K562 (cell line): ENCODE measurements at regions not wholly inside any gene's neighbourhood (a gene's known extent, or its start where the extent isn't known, plus 50 kb on each side); places are given as distances from the start of the nearest gene placed in this dataset.

Source experiments
- ATAC-seq: fragments of 200-7000 bp; cut with Tn5 transposase; 3 replicates; pipeline ENCODE4 v1.9.1; 2020; ENCODE audit warnings: moderate library complexity
- BruUV-seq: library from RNA; stranded (reverse); fragments of 400-500 nt; replicated peaks from 2 replicates; lab custom pipeline; 2021; lab: Mats Ljungman, UMichigan
- CTCF ChIA-PET: fragments of 300-600 bp; formaldehyde crosslinking; extraction: SDS; loops from one replicate; lab custom pipeline; 2021; ENCODE audit warnings: low intra/inter-chr PET ratio; lab: Yijun Ruan, JAX
- POLR2A ChIA-PET: fragments of 300-600, 350-650 bp; sonication (Branson Sonifier 250); formaldehyde crosslinking; extraction: SDS; loops from one replicate; lab custom pipeline; 2021; ENCODE audit warnings: antibody characterized with exemption, inconsistent platforms; lab: Yijun Ruan, JAX
- DNase-seq, 4 experiments: peaks; one replicate each; pipeline versions ENCODE4 v3.0.0 to v3.0.0-alpha.2; 2011 to 2018; ENCODE audit warnings: low spot score in 3 of 4, mixed read lengths in 3 of 4; ENCODE audit errors: extremely low read depth in 1 of 4
- FAIRE-seq: peaks from 2 replicates; lab custom pipeline; 2011; peaks lifted over from hg19 to GRCh38; lab: Jason Lieb, UNC
- H2AFZ ChIP-seq: 2 replicates; pipeline ENCODE4 v1.6.0; 2011; ENCODE audit warnings: low read depth, low read length, control low read depth, inconsistent platforms
- H3K27ac ChIP-seq: fragments of 200-600 bp; 3 replicates; pipeline ENCODE4 v1.8.0; 2011; ENCODE audit warnings: low read depth, mild to moderate bottlenecking, control low read depth, inconsistent platforms, low read length, moderate library complexity, mixed read lengths; ENCODE audit errors: extremely low read depth
- H3K27me3 ChIP-seq, 2 experiments: fragments of 300-600 bp in 1 of 2; 2 replicates in 1 of 2; 3 replicates in 1 of 2; pipeline versions ENCODE4 v1.6.0 to v1.8.0; 2011; ENCODE audit warnings: inconsistent platforms in 2 of 2, low read length in 2 of 2, mild to moderate bottlenecking in 1 of 2, mixed read lengths in 1 of 2, moderate library complexity in 1 of 2; ENCODE audit not compliant: control insufficient read depth in 2 of 2, insufficient read depth in 2 of 2
- H3K36me3 ChIP-seq: fragments of 300-600 bp; 3 replicates; pipeline ENCODE4 v1.8.0; 2011; ENCODE audit warnings: mild to moderate bottlenecking, low read length, inconsistent platforms; ENCODE audit not compliant: control insufficient read depth, insufficient read depth
- H3K4me1 ChIP-seq, 2 experiments: fragments of 200-600 bp in 1 of 2; replicated peaks in 1 of 2; 2 replicates in 1 of 2; 3 replicates in 1 of 2; pipeline versions ENCODE4 v1.5.1 to v1.8.0; 2011; ENCODE audit warnings: inconsistent platforms in 2 of 2, low read length in 2 of 2, mild to moderate bottlenecking in 1 of 2, mixed read lengths in 1 of 2, moderate library complexity in 1 of 2; ENCODE audit not compliant: control insufficient read depth in 2 of 2, insufficient read depth in 2 of 2
- H3K4me2 ChIP-seq: 2 replicates; pipeline ENCODE4 v1.6.1; 2011; ENCODE audit warnings: low read length, control low read depth, inconsistent platforms, mixed read lengths; ENCODE audit not compliant: insufficient read depth
- H3K4me3 ChIP-seq: fragments of 200-600 bp; sonication (generic), shearing (Covaris generic); 2 replicates; pipeline ENCODE4 v1.5.1; 2016; ENCODE audit warnings: control low read depth, inconsistent platforms
- H3K79me2 ChIP-seq: fragments of 200-600 bp; 3 replicates; pipeline ENCODE4 v1.8.0; 2011; ENCODE audit warnings: low read length, inconsistent platforms; ENCODE audit not compliant: control insufficient read depth, insufficient read depth
- H3K9ac ChIP-seq, 2 experiments: 2 replicates each; pipeline versions ENCODE4 v1.6.0 to v1.6.1; 2011; ENCODE audit warnings: low read depth in 2 of 2, low read length in 2 of 2, control low read depth in 1 of 2, inconsistent platforms in 1 of 2, mild to moderate bottlenecking in 1 of 2, mixed read lengths in 1 of 2; ENCODE audit not compliant: insufficient read depth in 1 of 2
- H3K9me1 ChIP-seq: one replicate; pipeline ENCODE4 v1.6.0; 2011; ENCODE audit warnings: inconsistent platforms, mild to moderate bottlenecking, low read length, moderate library complexity; ENCODE audit not compliant: control insufficient read depth, insufficient read depth
- H3K9me3 ChIP-seq: replicated peaks from 2 replicates; pipeline ENCODE4 v1.5.1; 2011; ENCODE audit warnings: low read depth, low read length, inconsistent platforms; ENCODE audit not compliant: control insufficient read depth, insufficient read depth
- H4K20me1 ChIP-seq: replicated peaks from 2 replicates; pipeline ENCODE4 v1.6.1; 2011; ENCODE audit warnings: low read length, inconsistent platforms, mixed read lengths; ENCODE audit not compliant: control insufficient read depth, insufficient read depth
- ASH1L ChIP-seq: fragments of 450-650 bp; IDR thresholded peaks from 2 replicates; pipeline ENCODE4 v1.6.1; 2018; ENCODE audit warnings: borderline replicate concordance, mild to moderate bottlenecking, low read depth; ENCODE audit not compliant: partially characterized antibody
- ATF2 ChIP-seq: sonication (generic); formaldehyde crosslinking; IDR thresholded peaks from 2 replicates; pipeline ENCODE4 v1.8.1; 2022; ENCODE audit warnings: missing genetic modification reagents
- CEBPZ ChIP-seq: fragments of 150-350 bp; IDR thresholded peaks from 2 replicates; pipeline ENCODE4 v1.6.1; 2014; ENCODE audit warnings: low read depth, mild to moderate bottlenecking, low read length, borderline replicate concordance
- ESRRA ChIP-seq: fragments of 450-650 bp; IDR thresholded peaks from 2 replicates; pipeline ENCODE4 v1.6.1; 2014; ENCODE audit warnings: low read depth, mild to moderate bottlenecking, moderate library complexity, borderline replicate concordance
- EZH2 ChIP-seq: IDR thresholded peaks from 2 replicates; pipeline ENCODE4 v1.6.1; 2012; ENCODE audit warnings: low read depth, mild to moderate bottlenecking, inconsistent platforms, low read length, borderline replicate concordance
- LCOR ChIP-seq: sonication (generic); formaldehyde crosslinking; IDR thresholded peaks from 2 replicates; pipeline ENCODE4 v1.8.0; 2022; ENCODE audit warnings: mild to moderate bottlenecking, missing genetic modification reagents
- RBM34 ChIP-seq: fragments of 200-400 bp; formaldehyde crosslinking; IDR thresholded peaks from 2 replicates; pipeline ENCODE4 v1.6.1; 2018; ENCODE audit warnings: low read length, borderline replicate concordance; ENCODE audit not compliant: insufficient read depth
- SETDB1 ChIP-seq: IDR thresholded peaks from one replicate; pipeline ENCODE4 v1.6.1; 2012; ENCODE audit warnings: low read length, control low read depth, inconsistent platforms
- SRSF9 ChIP-seq: fragments of 200-400 bp; formaldehyde crosslinking; IDR thresholded peaks from 2 replicates; pipeline ENCODE4 v1.6.1; 2017; ENCODE audit warnings: low read depth, low read length, borderline replicate concordance
- ZNF121 ChIP-seq: sonication (generic); formaldehyde crosslinking; conservative IDR thresholded peaks from 2 replicates; pipeline ENCODE4 v1.8.0; 2022; ENCODE audit warnings: missing genetic modification reagents
- ZNF780A ChIP-seq: fragments of 250-450 bp; sonication (Bioruptor Pico); IDR thresholded peaks from 2 replicates; pipeline ENCODE4 v1.5.0; 2021; ENCODE audit warnings: mild to moderate bottlenecking
- WGBS: fragments of 100-300 bp; shearing (Covaris generic); methylation state at CpG from one replicate; pipeline ENCODE4 v1.1.6; 2016; ENCODE audit warnings: low coverage, mixed read lengths; ENCODE audit not compliant: insufficient coverage; ENCODE audit errors: missing lambda C conversion rate; 5-methylcytosine and 5-hydroxymethylcytosine counted together
- in situ Hi-C: fragments of 300-500 bp; cut with MboI; formaldehyde crosslinking; loops from 4 replicates; pipeline ENCODE4 v1.15.0; 2018; ENCODE audit warnings: inconsistent platforms, mixed read lengths
- intact Hi-C: fragments of 100-400 bp; cut with micrococcal nuclease; formaldehyde crosslinking; loops from 2 replicates; pipeline ENCODE4 v1.14.2; 2022
- TF ChIP-seq, protein P1 (sequence below): fragments of 250-450 bp; sonication (Bioruptor Pico); IDR thresholded peaks from 2 replicates; pipeline ENCODE4 v1.5.0; 2022; ENCODE audit warnings: mild to moderate bottlenecking
- TF ChIP-seq, protein P2 (sequence below): sonication (generic); IDR thresholded peaks from 2 replicates; pipeline ENCODE4 v1.6.1; 2016
- TF ChIP-seq, protein P3 (sequence below): IDR thresholded peaks from 3 replicates; pipeline ENCODE4 v1.6.1; 2011; ENCODE audit warnings: borderline replicate concordance, mild to moderate bottlenecking; ENCODE audit not compliant: insufficient read length, insufficient read depth

DNA sequence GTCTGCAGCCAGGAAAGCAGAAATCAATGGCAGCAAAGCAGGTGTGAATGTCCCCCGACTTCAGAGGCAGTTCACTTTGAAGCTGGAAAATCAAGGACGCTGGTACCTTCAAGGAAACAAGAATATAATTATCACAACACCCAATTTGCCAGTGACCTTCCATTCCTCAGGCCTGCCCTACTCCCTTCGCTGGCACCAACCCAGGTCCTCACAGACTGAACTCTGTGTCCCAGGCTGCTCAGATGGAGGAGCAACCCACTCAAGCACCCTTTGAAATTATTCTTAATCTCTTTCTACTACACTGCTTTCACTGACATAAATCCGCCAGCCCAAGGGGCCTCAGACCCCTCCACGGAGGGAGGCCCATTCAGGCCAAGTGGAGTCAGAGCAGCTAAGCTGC is 64.7 kb upstream of the WT1 start:
- BruUV-seq: no TSS peak
- ChIA-PET POLR2A (interaction anchor here (1.4 kb wide), 1 partner anchor 10 kb away, joined by 6 read pairs; no protein-coding TSS in a partner anchor), CTCF (no interaction called here)
- Histone ChIP-seq H3K4me2 (no peak overlapping the region), H4K20me1 (no peaks in the 10 kb centered on the region), H3K79me2 (no peaks in the 10 kb centered on the region), H3K4me3 (no peak overlapping the region), H3K27me3 (peaks cover 6 to 10% of the 10 kb centered on the region in 2 experiments; a peak in 4 of 5 replicates), H2AFZ (no peak overlapping the region), H3K36me3 (no peaks in the 10 kb centered on the region), H3K9me3 (no peaks in the 10 kb centered on the region), H3K4me1 (no peaks in the 10 kb centered on the region), H3K9ac (no peak overlapping the region), H3K9me1 (no peaks in the 10 kb centered on the region), H3K27ac (no peak overlapping the region)
- ATAC-seq (no peak), FAIRE-seq (no peak), DNase-seq (no peak)
- intact Hi-C loops (no loop called here), in situ Hi-C loops (no loop called here)
- 24% methylated on average over 5 of the region's 5 CpGs for WGBS
- TF ChIP-seq ESRRA (no peak), SETDB1 (no peak), ATF2 (no peak), ZNF121 (no peak), RBM34 (no peak), ASH1L (no peak), SRSF9 (no peak), EZH2 (no peak), ZNF780A (CRISPR knock-in tag) (no peak), LCOR (CRISPR knock-in tag) (no peak), CEBPZ (no peak)
- TF ChIP-seq, protein P1, sequence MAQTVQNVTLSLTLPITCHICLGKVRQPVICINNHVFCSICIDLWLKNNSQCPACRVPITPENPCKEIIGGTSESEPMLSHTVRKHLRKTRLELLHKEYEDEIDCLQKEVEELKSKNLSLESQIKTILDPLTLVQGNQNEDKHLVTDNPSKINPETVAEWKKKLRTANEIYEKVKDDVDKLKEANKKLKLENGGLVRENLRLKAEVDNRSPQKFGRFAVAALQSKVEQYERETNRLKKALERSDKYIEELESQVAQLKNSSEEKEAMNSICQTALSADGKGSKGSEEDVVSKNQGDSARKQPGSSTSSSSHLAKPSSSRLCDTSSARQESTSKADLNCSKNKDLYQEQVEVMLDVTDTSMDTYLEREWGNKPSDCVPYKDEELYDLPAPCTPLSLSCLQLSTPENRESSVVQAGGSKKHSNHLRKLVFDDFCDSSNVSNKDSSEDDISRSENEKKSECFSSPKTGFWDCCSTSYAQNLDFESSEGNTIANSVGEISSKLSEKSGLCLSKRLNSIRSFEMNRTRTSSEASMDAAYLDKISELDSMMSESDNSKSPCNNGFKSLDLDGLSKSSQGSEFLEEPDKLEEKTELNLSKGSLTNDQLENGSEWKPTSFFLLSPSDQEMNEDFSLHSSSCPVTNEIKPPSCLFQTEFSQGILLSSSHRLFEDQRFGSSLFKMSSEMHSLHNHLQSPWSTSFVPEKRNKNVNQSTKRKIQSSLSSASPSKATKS (CRISPR knock-in tag): no peak
- TF ChIP-seq, protein P2, sequence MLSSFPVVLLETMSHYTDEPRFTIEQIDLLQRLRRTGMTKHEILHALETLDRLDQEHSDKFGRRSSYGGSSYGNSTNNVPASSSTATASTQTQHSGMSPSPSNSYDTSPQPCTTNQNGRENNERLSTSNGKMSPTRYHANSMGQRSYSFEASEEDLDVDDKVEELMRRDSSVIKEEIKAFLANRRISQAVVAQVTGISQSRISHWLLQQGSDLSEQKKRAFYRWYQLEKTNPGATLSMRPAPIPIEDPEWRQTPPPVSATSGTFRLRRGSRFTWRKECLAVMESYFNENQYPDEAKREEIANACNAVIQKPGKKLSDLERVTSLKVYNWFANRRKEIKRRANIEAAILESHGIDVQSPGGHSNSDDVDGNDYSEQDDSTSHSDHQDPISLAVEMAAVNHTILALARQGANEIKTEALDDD: no peak
- TF ChIP-seq, protein P3, sequence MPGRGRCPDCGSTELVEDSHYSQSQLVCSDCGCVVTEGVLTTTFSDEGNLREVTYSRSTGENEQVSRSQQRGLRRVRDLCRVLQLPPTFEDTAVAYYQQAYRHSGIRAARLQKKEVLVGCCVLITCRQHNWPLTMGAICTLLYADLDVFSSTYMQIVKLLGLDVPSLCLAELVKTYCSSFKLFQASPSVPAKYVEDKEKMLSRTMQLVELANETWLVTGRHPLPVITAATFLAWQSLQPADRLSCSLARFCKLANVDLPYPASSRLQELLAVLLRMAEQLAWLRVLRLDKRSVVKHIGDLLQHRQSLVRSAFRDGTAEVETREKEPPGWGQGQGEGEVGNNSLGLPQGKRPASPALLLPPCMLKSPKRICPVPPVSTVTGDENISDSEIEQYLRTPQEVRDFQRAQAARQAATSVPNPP: no peak
